ENCODE measurements at regions not wholly inside any gene's neighbourhood (a gene's known extent, or its start where the extent isn't known, plus 50 kb on each side); places are given as distances from the start of the nearest gene placed in this dataset.

DNA sequence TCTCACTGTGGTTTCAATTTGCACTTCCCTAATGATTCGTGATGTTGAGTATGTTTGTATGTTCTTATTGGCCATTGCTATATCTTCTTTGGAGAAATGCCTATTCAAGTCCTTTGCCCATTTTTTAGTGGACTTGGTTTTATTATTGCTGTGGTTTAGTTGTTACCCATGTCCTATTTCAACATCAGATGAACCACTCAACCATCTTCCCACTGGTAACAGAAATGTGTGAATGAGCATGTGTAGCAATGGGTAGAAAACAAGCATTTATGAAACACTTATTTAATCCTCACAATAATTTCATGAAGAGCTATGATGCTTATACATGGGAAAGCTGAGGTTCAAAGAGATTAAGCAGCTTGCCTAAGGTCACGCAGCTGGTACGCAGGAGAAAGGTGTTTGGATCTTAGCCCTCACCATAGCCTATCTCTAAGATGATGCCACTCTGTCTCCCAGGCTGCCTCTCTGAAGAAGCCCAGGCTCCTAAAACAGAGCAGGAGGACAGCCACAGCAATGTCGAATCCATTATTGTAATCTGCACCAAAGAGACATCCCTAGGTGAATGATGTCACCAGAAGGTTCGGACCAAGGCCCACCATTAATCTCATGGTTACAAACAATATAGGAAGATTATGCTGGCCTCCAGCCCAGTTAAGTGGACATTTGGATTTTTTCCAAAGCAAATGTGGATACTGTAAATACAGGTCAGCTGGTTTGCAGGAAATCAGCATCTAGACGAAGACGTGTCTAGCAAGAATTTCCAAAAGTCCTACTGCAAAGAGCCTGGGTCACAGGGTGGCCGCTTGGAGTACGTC is 447.6 kb upstream of the ZMIZ1 start:
- no peaks in the 10 kb centered on the region for H3K36me3 ChIP-seq
- no peak for DNase-seq (ENCODE audit: low spot score in 2 of 2)
- H3K27me3 ChIP-seq = no peaks in the 10 kb centered on the region
- peaks cover 8% of the 10 kb centered on the region for H3K4me1 ChIP-seq
- no peak overlapping the region for H3K4me3 ChIP-seq
- H3K9me3 ChIP-seq = no peaks in the 10 kb centered on the region
- TF ChIP-seq EP300 (IDR thresholded peaks at IDR 0.05) (no peak), POLR2A (IDR thresholded peaks at IDR 0.05) (no peak), CTCF (IDR thresholded peaks at IDR 0.05) (no peak), POLR2AphosphoS5 (IDR thresholded peaks at IDR 0.05) (no peak)
- 83% methylated on average over 9 of the region's 9 CpGs for WGBS
- no peak overlapping the region for H3K27ac ChIP-seq

GRCh38 chr10:78623578-78624215 is 445.1 kb upstream of the ZMIZ1 start:
- Histone ChIP-seq H3K36me3 (no peaks in the 10 kb centered on the region), H3K9me3 (no peaks in the 10 kb centered on the region), H3K27ac (no peak overlapping the region), H3K27me3 (no peaks in the 10 kb centered on the region), H3K4me1 (peaks cover 8% of the 10 kb centered on the region), H3K4me3 (no peak overlapping the region)
- DNase-seq (ENCODE audit: low spot score in 2 of 2) = no peak
- 35% methylated on average over 4 of the region's 4 CpGs for WGBS
- TF ChIP-seq POLR2AphosphoS5 (IDR thresholded peaks at IDR 0.05) (no peak), POLR2A (IDR thresholded peaks at IDR 0.05) (no peak), EP300 (IDR thresholded peaks at IDR 0.05) (no peak), CTCF (IDR thresholded peaks at IDR 0.05) (no peak)

DNA sequence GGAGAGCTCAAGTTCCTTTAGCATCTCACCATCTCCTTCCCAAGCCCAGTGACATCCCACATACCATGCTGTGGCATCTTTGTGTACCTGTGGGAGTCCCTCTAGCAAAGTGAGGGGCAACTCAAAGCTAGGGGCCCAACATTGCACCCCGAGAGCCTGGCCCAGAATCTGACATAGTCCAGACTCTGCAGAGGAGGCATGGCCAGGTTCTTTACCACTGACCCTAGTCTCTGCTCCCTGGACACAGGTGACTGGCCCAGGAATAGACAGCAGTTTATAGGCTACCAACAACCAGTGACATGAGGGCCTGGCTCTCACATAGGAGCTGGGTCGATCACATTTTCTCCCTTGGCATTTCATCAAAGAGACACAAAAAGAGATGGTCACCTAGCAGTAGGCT is 444.0 kb upstream of the ZMIZ1 start:
- no peak for TF ChIP-seq EP300 (IDR thresholded peaks at IDR 0.05)
- no peak for TF ChIP-seq POLR2A (IDR thresholded peaks at IDR 0.05)
- no peak for TF ChIP-seq CTCF (IDR thresholded peaks at IDR 0.05)
- no peak for TF ChIP-seq POLR2AphosphoS5 (IDR thresholded peaks at IDR 0.05)
- H3K36me3 ChIP-seq = no peaks in the 10 kb centered on the region
- DNase-seq (ENCODE audit: low spot score in 2 of 2) = no peak
- H3K27me3 ChIP-seq = no peaks in the 10 kb centered on the region
- no peaks in the 10 kb centered on the region for H3K9me3 ChIP-seq
- peaks cover 8% of the 10 kb centered on the region for H3K4me1 ChIP-seq
- 100% methylated on average over 2 of the region's 2 CpGs for WGBS
- no peak overlapping the region for H3K27ac ChIP-seq
- H3K4me3 ChIP-seq = no peak overlapping the region

- H3K4me1 ChIP-seq = peaks cover 9% of the 10 kb centered on the region
- H3K36me3 ChIP-seq = no peaks in the 10 kb centered on the region
- TF ChIP-seq POLR2AphosphoS5 (IDR thresholded peaks at IDR 0.05) (no peak), POLR2A (IDR thresholded peaks at IDR 0.05) (no peak), EP300 (IDR thresholded peaks at IDR 0.05) (no peak), CTCF (IDR thresholded peaks at IDR 0.05) (no peak)
- H3K27ac ChIP-seq = no peak overlapping the region
- WGBS = 81% methylated on average over 10 of the region's 10 CpGs
- no peak overlapping the region for H3K4me3 ChIP-seq
- H3K9me3 ChIP-seq = no peaks in the 10 kb centered on the region
- DNase-seq (ENCODE audit: low spot score in 2 of 2) = no peak
- H3K27me3 ChIP-seq = no peaks in the 10 kb centered on the region
Observed at GRCh38 chr10:78626471-78626870, 442.3 kb upstream of the ZMIZ1 start.

DNA sequence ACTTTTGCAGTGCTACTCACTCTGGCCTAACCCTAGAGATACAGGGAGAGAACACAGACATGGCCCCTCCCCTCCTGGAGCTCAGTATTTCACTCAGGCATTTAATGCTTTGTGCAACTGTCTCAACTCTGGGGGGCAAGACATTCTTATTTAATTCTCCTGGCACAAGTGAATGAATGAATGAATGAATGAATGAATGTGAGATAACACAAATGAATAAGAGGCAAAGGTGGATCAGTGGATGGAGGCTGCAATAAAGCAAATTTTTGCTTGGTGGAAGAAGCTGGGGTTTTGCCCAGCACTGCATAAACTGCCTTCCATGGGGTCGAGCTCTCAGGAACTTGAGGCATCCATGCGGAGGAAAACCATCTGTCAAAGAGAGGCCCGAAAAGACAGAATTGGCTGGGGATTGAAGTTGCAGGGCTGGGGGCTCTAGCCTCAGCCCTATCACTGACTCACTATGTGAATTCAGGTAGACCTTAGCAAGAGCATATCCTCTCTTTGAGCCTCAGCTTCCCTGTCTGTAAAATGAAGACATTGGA is 441.4 kb upstream of the ZMIZ1 start:
- H3K9me3 ChIP-seq = no peaks in the 10 kb centered on the region
- no peaks in the 10 kb centered on the region for H3K27me3 ChIP-seq
- no peak overlapping the region for H3K27ac ChIP-seq
- TF ChIP-seq POLR2A (IDR thresholded peaks at IDR 0.05) (no peak), CTCF (IDR thresholded peaks at IDR 0.05) (no peak), POLR2AphosphoS5 (IDR thresholded peaks at IDR 0.05) (no peak), EP300 (IDR thresholded peaks at IDR 0.05) (no peak)
- no peak for DNase-seq (ENCODE audit: low spot score in 2 of 2)
- WGBS = 97% methylated on average over 3 of the region's 3 CpGs
- peaks cover 14% of the 10 kb centered on the region for H3K4me1 ChIP-seq
- no peaks in the 10 kb centered on the region for H3K36me3 ChIP-seq
- H3K4me3 ChIP-seq = no peak overlapping the region

All from suprapubic skin (tissue), 4 donors.